WTC11 (cell line): ENCODE measurements at regions not wholly inside any gene's neighbourhood (a gene's known extent, or its start where the extent isn't known, plus 50 kb on each side); places are given as distances from the start of the nearest gene placed in this dataset.

Experiments
- ATAC-seq: fragments of 200-7000 bp; cut with Tn5 transposase; 2 replicates; pipeline ENCODE4 v1.10.0; 2021; ENCODE audit warnings: mild to moderate bottlenecking, moderate library complexity
- CTCF ChIA-PET: fragments of 300-600 bp; sonication (Branson Sonifier 250); formaldehyde crosslinking; loops from one replicate; lab custom pipeline; 2021; ENCODE audit warnings: antibody characterized with exemption; lab: Charles Lee
- POLR2A ChIA-PET: fragments of 350-600 bp; sonication (Branson Sonifier 250); formaldehyde crosslinking; loops from one replicate; lab custom pipeline; 2021; ENCODE audit warnings: antibody characterized with exemption; lab: Charles Lee
- DNase-seq: peaks from one replicate; pipeline ENCODE4 v3.0.0; 2021; ENCODE audit warnings: low spot score
- H3K27ac Mint-ChIP-seq: 2 replicates; pipeline ENCODE4 v1.8.0; 2021; ENCODE audit warnings: mixed read lengths
- H3K27me3 Mint-ChIP-seq: 2 replicates; pipeline ENCODE4 v1.8.0; 2021; ENCODE audit warnings: low read depth, mild to moderate bottlenecking, moderate library complexity, mixed read lengths
- H3K36me3 Mint-ChIP-seq: 2 replicates; pipeline ENCODE4 v1.8.0; 2021; ENCODE audit warnings: mixed read lengths
- H3K4me1 Mint-ChIP-seq: 2 replicates; pipeline ENCODE4 v1.8.0; 2022; ENCODE audit warnings: mixed read lengths
- H3K4me3 Mint-ChIP-seq: 2 replicates; pipeline ENCODE4 v1.8.0; 2021; ENCODE audit warnings: mild to moderate bottlenecking, moderate library complexity, mixed read lengths
- H3K9me3 Mint-ChIP-seq: 2 replicates; pipeline ENCODE4 v1.8.0; 2021; ENCODE audit warnings: mixed read lengths
- ATF1 ChIP-seq: sonication (generic); formaldehyde crosslinking; IDR thresholded peaks from 2 replicates; pipeline ENCODE4 v1.8.1; 2023; ENCODE audit warnings: mild to moderate bottlenecking, moderate library complexity, missing genetic modification reagents
- FOXP1 ChIP-seq: sonication (generic); formaldehyde crosslinking; IDR thresholded peaks from 2 replicates; pipeline ENCODE4 v1.8.0; 2022; ENCODE audit warnings: missing genetic modification reagents, mild to moderate bottlenecking, moderate library complexity, borderline replicate concordance
- GABPB1 ChIP-seq: sonication (generic); formaldehyde crosslinking; IDR thresholded peaks from 2 replicates; pipeline ENCODE4 v1.8.1; 2023; ENCODE audit warnings: mild to moderate bottlenecking, missing genetic modification reagents
- MYBL2 ChIP-seq: sonication (generic); formaldehyde crosslinking; IDR thresholded peaks from 2 replicates; pipeline ENCODE4 v1.8.1; 2023; ENCODE audit warnings: mild to moderate bottlenecking, moderate library complexity, missing genetic modification reagents
- PRRX2 ChIP-seq: fragments of 250-450 bp; sonication (Bioruptor Pico); IDR thresholded peaks from 2 replicates; pipeline ENCODE4 v1.8.0; 2021; ENCODE audit warnings: mild to moderate bottlenecking
- SMAD4 ChIP-seq: sonication (generic); formaldehyde crosslinking; IDR thresholded peaks from 2 replicates; pipeline ENCODE4 v1.8.0; 2022; ENCODE audit warnings: mild to moderate bottlenecking, missing genetic modification reagents
- TCF7 ChIP-seq: sonication (generic); formaldehyde crosslinking; IDR thresholded peaks from 2 replicates; pipeline ENCODE4 v1.8.0; 2022; ENCODE audit warnings: mild to moderate bottlenecking, low read depth, missing genetic modification reagents, moderate library complexity
- ZNF396 ChIP-seq: fragments of 250-450 bp; sonication (Bioruptor Pico); IDR thresholded peaks from 2 replicates; pipeline ENCODE4 v1.8.0; 2021; ENCODE audit warnings: mild to moderate bottlenecking, moderate library complexity, borderline replicate concordance
- TF ChIP-seq, protein P1 (sequence below): sonication (generic); formaldehyde crosslinking; IDR thresholded peaks from 2 replicates; pipeline ENCODE4 v1.8.1; 2022; ENCODE audit warnings: low read depth, mild to moderate bottlenecking, moderate library complexity, missing genetic modification reagents, borderline replicate concordance
- TF ChIP-seq, protein P2 (sequence below): fragments of 250-450 bp; sonication (Bioruptor Pico); conservative IDR thresholded peaks from 2 replicates; pipeline ENCODE4 v1.9.0; 2021; ENCODE audit warnings: mild to moderate bottlenecking
- TF ChIP-seq, protein P3 (sequence below): sonication (generic); formaldehyde crosslinking; IDR thresholded peaks from 2 replicates; pipeline ENCODE4 v1.8.0; 2022; ENCODE audit warnings: missing genetic modification reagents
- TF ChIP-seq, protein P4 (sequence below): sonication (generic); formaldehyde crosslinking; IDR thresholded peaks from 2 replicates; pipeline ENCODE4 v1.8.0; 2023; ENCODE audit warnings: missing genetic modification reagents
- TF ChIP-seq, protein P5 (sequence below): fragments of 250-450 bp; sonication (Bioruptor Pico); IDR thresholded peaks from 2 replicates; pipeline ENCODE4 v1.9.0; 2021; ENCODE audit warnings: mild to moderate bottlenecking, borderline replicate concordance
- TF ChIP-seq, protein P6 (sequence below): sonication (generic); formaldehyde crosslinking; IDR thresholded peaks from 2 replicates; pipeline ENCODE4 v1.8.0; 2023; ENCODE audit warnings: missing genetic modification reagents, mild to moderate bottlenecking, borderline replicate concordance

DNA sequence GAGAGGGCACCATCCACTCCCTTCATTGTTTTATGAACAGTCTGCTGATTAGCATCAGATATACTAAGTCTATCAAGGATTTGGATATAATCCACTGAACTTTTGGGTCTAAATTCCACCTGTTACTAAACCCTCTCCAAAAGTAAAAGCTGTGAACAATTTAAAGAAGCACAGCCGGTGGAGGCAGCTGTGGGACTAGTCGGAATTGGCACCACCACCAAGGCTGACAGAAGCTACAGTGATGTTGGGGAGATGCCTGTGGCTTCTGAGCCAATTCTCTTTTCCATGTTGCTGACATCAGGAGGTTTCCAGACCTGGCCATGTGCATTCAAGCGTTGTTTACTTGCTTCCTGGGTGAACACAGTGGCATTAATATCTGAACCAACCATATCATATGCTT, 679.0 kb upstream of the CA10 start (continued):
- TF ChIP-seq, protein P1, sequence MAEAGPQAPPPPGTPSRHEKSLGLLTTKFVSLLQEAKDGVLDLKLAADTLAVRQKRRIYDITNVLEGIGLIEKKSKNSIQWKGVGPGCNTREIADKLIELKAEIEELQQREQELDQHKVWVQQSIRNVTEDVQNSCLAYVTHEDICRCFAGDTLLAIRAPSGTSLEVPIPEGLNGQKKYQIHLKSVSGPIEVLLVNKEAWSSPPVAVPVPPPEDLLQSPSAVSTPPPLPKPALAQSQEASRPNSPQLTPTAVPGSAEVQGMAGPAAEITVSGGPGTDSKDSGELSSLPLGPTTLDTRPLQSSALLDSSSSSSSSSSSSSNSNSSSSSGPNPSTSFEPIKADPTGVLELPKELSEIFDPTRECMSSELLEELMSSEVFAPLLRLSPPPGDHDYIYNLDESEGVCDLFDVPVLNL (CRISPR knock-in tag), result no peak
- no peak for TF ChIP-seq GABPB1 (CRISPR knock-in tag)
- TF ChIP-seq, protein P2, sequence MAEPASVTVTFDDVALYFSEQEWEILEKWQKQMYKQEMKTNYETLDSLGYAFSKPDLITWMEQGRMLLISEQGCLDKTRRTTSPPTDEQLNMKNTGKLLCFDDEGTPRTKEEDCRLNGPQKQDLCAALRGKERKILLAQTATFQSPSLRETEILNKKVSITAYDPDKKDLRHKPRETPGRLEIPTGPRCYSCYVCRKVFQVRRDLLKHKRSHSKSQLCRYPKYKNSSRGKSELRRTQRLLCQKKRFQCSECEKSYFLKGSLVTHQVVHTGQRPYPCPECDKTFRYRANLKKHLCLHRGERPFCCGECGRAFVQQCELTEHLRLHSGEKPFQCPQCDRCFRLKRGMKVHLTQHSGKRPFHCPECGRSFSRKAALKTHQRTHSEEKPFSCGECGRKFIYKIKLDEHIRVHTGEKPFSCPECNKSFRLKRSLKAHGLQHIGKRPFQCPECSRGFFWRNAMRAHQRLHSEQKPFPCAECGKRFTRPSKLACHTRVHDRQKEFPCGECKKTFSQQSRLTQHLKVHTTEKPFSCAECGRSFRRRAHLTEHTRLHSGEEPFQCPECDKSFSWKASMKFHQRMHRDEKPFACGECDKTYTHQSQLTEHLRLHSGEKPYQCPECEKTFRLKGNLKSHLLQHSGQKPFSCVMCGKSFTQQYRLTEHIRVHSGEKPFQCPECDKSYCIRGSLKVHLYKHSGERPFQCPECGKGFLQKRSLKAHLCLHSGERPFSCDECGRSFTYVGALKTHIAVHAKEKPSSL (CRISPR knock-in tag), result no peak

DNA sequence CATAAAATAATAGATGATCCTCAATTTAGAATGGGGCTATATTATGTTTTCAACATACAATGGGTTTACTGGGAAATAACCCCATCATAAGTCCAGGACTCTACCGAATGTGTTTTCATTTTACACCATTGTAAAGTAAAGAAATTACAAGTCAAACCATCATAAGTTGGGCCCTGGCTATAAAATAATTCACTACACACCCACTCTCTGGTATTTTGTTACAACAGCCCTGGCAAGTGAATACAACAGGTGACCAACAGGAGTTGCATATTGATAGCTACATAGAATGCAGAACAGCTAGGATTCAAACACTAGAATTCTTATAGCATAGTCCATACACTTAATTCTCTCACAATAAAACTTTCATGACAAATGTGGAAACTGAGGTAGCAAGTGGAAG, 673.0 kb upstream of the CA10 start:
- Mint-ChIP-seq H3K27me3 (no peaks in the 10 kb centered on the region; the same call in 1 of the 2 replicates), H3K4me3 (no peak overlapping the region), H3K9me3 (peaks cover 70% of the 10 kb centered on the region), H3K36me3 (peaks cover 28% of the 10 kb centered on the region), H3K27ac (no peak overlapping the region), H3K4me1 (no peaks in the 10 kb centered on the region)
- DNase-seq (no peak), ATAC-seq (no peak)
- POLR2A ChIA-PET, result no interaction called here
- CTCF ChIA-PET, result no interaction called here
- TF ChIP-seq, protein P3, sequence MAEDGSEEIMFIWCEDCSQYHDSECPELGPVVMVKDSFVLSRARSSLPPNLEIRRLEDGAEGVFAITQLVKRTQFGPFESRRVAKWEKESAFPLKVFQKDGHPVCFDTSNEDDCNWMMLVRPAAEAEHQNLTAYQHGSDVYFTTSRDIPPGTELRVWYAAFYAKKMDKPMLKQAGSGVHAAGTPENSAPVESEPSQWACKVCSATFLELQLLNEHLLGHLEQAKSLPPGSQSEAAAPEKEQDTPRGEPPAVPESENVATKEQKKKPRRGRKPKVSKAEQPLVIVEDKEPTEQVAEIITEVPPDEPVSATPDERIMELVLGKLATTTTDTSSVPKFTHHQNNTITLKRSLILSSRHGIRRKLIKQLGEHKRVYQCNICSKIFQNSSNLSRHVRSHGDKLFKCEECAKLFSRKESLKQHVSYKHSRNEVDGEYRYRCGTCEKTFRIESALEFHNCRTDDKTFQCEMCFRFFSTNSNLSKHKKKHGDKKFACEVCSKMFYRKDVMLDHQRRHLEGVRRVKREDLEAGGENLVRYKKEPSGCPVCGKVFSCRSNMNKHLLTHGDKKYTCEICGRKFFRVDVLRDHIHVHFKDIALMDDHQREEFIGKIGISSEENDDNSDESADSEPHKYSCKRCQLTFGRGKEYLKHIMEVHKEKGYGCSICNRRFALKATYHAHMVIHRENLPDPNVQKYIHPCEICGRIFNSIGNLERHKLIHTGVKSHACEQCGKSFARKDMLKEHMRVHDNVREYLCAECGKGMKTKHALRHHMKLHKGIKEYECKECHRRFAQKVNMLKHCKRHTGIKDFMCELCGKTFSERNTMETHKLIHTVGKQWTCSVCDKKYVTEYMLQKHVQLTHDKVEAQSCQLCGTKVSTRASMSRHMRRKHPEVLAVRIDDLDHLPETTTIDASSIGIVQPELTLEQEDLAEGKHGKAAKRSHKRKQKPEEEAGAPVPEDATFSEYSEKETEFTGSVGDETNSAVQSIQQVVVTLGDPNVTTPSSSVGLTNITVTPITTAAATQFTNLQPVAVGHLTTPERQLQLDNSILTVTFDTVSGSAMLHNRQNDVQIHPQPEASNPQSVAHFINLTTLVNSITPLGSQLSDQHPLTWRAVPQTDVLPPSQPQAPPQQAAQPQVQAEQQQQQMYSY (CRISPR knock-in tag), result no peak
- no peak for TF ChIP-seq PRRX2
- TF ChIP-seq ZNF396, result no peak
- TF ChIP-seq, protein P1 (CRISPR knock-in tag), result no peak
- no peak for TF ChIP-seq GABPB1 (CRISPR knock-in tag)
- TF ChIP-seq, protein P4, sequence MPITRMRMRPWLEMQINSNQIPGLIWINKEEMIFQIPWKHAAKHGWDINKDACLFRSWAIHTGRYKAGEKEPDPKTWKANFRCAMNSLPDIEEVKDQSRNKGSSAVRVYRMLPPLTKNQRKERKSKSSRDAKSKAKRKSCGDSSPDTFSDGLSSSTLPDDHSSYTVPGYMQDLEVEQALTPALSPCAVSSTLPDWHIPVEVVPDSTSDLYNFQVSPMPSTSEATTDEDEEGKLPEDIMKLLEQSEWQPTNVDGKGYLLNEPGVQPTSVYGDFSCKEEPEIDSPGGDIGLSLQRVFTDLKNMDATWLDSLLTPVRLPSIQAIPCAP (CRISPR knock-in tag), result no peak
- no peak for TF ChIP-seq ATF1 (CRISPR knock-in tag)
- TF ChIP-seq TCF7 (CRISPR knock-in tag), result no peak
- no peak for TF ChIP-seq MYBL2 (CRISPR knock-in tag)
- TF ChIP-seq SMAD4 (CRISPR knock-in tag), result no peak
- TF ChIP-seq FOXP1 (CRISPR knock-in tag), result no peak
- TF ChIP-seq, protein P5, sequence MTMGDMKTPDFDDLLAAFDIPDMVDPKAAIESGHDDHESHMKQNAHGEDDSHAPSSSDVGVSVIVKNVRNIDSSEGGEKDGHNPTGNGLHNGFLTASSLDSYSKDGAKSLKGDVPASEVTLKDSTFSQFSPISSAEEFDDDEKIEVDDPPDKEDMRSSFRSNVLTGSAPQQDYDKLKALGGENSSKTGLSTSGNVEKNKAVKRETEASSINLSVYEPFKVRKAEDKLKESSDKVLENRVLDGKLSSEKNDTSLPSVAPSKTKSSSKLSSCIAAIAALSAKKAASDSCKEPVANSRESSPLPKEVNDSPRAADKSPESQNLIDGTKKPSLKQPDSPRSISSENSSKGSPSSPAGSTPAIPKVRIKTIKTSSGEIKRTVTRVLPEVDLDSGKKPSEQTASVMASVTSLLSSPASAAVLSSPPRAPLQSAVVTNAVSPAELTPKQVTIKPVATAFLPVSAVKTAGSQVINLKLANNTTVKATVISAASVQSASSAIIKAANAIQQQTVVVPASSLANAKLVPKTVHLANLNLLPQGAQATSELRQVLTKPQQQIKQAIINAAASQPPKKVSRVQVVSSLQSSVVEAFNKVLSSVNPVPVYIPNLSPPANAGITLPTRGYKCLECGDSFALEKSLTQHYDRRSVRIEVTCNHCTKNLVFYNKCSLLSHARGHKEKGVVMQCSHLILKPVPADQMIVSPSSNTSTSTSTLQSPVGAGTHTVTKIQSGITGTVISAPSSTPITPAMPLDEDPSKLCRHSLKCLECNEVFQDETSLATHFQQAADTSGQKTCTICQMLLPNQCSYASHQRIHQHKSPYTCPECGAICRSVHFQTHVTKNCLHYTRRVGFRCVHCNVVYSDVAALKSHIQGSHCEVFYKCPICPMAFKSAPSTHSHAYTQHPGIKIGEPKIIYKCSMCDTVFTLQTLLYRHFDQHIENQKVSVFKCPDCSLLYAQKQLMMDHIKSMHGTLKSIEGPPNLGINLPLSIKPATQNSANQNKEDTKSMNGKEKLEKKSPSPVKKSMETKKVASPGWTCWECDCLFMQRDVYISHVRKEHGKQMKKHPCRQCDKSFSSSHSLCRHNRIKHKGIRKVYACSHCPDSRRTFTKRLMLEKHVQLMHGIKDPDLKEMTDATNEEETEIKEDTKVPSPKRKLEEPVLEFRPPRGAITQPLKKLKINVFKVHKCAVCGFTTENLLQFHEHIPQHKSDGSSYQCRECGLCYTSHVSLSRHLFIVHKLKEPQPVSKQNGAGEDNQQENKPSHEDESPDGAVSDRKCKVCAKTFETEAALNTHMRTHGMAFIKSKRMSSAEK (CRISPR knock-in tag), result no peak
- TF ChIP-seq, protein P6, sequence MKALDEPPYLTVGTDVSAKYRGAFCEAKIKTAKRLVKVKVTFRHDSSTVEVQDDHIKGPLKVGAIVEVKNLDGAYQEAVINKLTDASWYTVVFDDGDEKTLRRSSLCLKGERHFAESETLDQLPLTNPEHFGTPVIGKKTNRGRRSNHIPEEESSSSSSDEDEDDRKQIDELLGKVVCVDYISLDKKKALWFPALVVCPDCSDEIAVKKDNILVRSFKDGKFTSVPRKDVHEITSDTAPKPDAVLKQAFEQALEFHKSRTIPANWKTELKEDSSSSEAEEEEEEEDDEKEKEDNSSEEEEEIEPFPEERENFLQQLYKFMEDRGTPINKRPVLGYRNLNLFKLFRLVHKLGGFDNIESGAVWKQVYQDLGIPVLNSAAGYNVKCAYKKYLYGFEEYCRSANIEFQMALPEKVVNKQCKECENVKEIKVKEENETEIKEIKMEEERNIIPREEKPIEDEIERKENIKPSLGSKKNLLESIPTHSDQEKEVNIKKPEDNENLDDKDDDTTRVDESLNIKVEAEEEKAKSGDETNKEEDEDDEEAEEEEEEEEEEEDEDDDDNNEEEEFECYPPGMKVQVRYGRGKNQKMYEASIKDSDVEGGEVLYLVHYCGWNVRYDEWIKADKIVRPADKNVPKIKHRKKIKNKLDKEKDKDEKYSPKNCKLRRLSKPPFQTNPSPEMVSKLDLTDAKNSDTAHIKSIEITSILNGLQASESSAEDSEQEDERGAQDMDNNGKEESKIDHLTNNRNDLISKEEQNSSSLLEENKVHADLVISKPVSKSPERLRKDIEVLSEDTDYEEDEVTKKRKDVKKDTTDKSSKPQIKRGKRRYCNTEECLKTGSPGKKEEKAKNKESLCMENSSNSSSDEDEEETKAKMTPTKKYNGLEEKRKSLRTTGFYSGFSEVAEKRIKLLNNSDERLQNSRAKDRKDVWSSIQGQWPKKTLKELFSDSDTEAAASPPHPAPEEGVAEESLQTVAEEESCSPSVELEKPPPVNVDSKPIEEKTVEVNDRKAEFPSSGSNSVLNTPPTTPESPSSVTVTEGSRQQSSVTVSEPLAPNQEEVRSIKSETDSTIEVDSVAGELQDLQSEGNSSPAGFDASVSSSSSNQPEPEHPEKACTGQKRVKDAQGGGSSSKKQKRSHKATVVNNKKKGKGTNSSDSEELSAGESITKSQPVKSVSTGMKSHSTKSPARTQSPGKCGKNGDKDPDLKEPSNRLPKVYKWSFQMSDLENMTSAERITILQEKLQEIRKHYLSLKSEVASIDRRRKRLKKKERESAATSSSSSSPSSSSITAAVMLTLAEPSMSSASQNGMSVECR (CRISPR knock-in tag), result no peak
- TF ChIP-seq, protein P2 (CRISPR knock-in tag), result no peak
